H1 (cell line): ENCODE measurements at regions not wholly inside any gene's neighbourhood (a gene's known extent, or its start where the extent isn't known, plus 50 kb on each side); places are given as distances from the start of the nearest gene placed in this dataset.

ENCODE experiments used
- ASH2L ChIP-seq: fragments of 200-600, 300-600 bp; sonication (generic); IDR thresholded peaks from one replicate; pipeline ENCODE4 v1.7.1; 2017; ENCODE audit warnings: low read length
- CBX5 ChIP-seq: fragments of 300-800, 300-1000 bp; sonication (generic); IDR thresholded peaks from 2 replicates; pipeline ENCODE4 v1.7.1; 2016; ENCODE audit warnings: antibody characterized with exemption, low read length, low read depth
- CEBPB ChIP-seq: IDR thresholded peaks from 2 replicates; pipeline ENCODE4 v1.6.1; 2012; ENCODE audit warnings: low read depth, low read length
- CTCF ChIP-seq, 3 experiments: IDR thresholded peaks; 1 replicate in 2 of 3; 2 replicates in 1 of 3; pipeline versions ENCODE4 v1.5.1 to v1.6.1; 2011; ENCODE audit warnings: low read length in 3 of 3, mild to moderate bottlenecking in 3 of 3, inconsistent platforms in 2 of 3, low read depth in 1 of 3, moderate library complexity in 1 of 3; ENCODE audit not compliant: insufficient read depth in 1 of 3; ENCODE audit errors: control extremely low read depth in 1 of 3
- EP300 ChIP-seq, 2 experiments: IDR thresholded peaks; 1 replicate in 1 of 2; 2 replicates in 1 of 2; pipeline ENCODE4 v1.6.1; 2011 to 2012; ENCODE audit warnings: low read depth in 2 of 2, low read length in 2 of 2, mild to moderate bottlenecking in 2 of 2, borderline replicate concordance in 1 of 2, inconsistent platforms in 1 of 2, moderate library complexity in 1 of 2
- EZH2 ChIP-seq: fragments of 200-600 bp; sonication (generic); IDR thresholded peaks from 2 replicates; pipeline ENCODE4 v1.7.1; 2012; ENCODE audit warnings: low read depth, mild to moderate bottlenecking, moderate library complexity, low read length, inconsistent platforms; ENCODE audit not compliant: severe bottlenecking
- GABPA ChIP-seq: IDR thresholded peaks from 2 replicates; pipeline ENCODE4 v1.6.1; 2011; ENCODE audit warnings: mild to moderate bottlenecking, low read length, moderate library complexity, borderline replicate concordance; ENCODE audit not compliant: insufficient read depth
- POLR2A ChIP-seq, 2 experiments: IDR thresholded peaks; 1 replicate in 1 of 2; 2 replicates in 1 of 2; pipeline ENCODE4 v1.6.1; 2011; ENCODE audit warnings: low read depth in 2 of 2, low read length in 2 of 2, mild to moderate bottlenecking in 2 of 2; ENCODE audit errors: control extremely low read depth in 1 of 2
- RAD21 ChIP-seq, 2 experiments: IDR thresholded peaks in 1 of 2; conservative IDR thresholded peaks in 1 of 2; 2 replicates each; pipeline ENCODE4 v1.6.1; 2011; ENCODE audit warnings: low read depth in 2 of 2, low read length in 2 of 2, improper control_type of control experiment in 1 of 2, inconsistent platforms in 1 of 2, mild to moderate bottlenecking in 1 of 2, moderate library complexity in 1 of 2
- RBBP5 ChIP-seq: IDR thresholded peaks from 2 replicates; pipeline ENCODE4 v1.7.1; 2012; ENCODE audit warnings: low read depth, mild to moderate bottlenecking, inconsistent platforms, low read length, moderate library complexity, borderline replicate concordance
- RFX5 ChIP-seq: IDR thresholded peaks from 2 replicates; pipeline ENCODE4 v1.6.1; 2011; ENCODE audit warnings: low read depth, low read length, improper control_type of control experiment, borderline replicate concordance
- SIX5 ChIP-seq: IDR thresholded peaks from 2 replicates; pipeline ENCODE4 v1.6.1; 2011; ENCODE audit warnings: mild to moderate bottlenecking, low read depth, low read length
- SP1 ChIP-seq: IDR thresholded peaks from 2 replicates; pipeline ENCODE4 v1.6.1; 2011; ENCODE audit warnings: low read depth, low read length
- YY1 ChIP-seq: IDR thresholded peaks from 2 replicates; pipeline ENCODE4 v1.6.1; 2011; ENCODE audit warnings: low read depth, mild to moderate bottlenecking, low read length

GRCh38 chr7:79711660-79712059 is 258.2 kb upstream of the MAGI2 start:
- TF ChIP-seq CTCF (IDR thresholded peaks at IDR 0.05; ENCODE audit: control extremely low read depth in 1 of 3, insufficient read depth in 1 of 3, low read depth in 1 of 3, low read length in 3 of 3): no peak
- no peak for TF ChIP-seq EP300 (IDR thresholded peaks at IDR 0.05; ENCODE audit: borderline replicate concordance in 1 of 2, low read depth in 2 of 2, low read length in 2 of 2)
- TF ChIP-seq SIX5: no peak
- no peak for TF ChIP-seq GABPA
- no peak for TF ChIP-seq SP1
- no peak for TF ChIP-seq EZH2
- no peak for TF ChIP-seq RBBP5
- TF ChIP-seq POLR2A (IDR thresholded peaks at IDR 0.05; ENCODE audit: control extremely low read depth in 1 of 2, low read depth in 2 of 2, low read length in 2 of 2): no peak
- no peak for TF ChIP-seq ASH2L
- no peak for TF ChIP-seq CEBPB
- no peak for TF ChIP-seq RAD21 (IDR thresholded peaks at IDR 0.05 in 1 of 2, conservative IDR thresholded peaks at IDR 0.05 in 1 of 2; ENCODE audit: low read depth in 2 of 2, low read length in 2 of 2)
- TF ChIP-seq YY1: no peak
- no peak for TF ChIP-seq RFX5
- no peak for TF ChIP-seq CBX5
